ENCODE measurements at regions not wholly inside any gene's neighbourhood (a gene's known extent, or its start where the extent isn't known, plus 50 kb on each side); places are given as distances from the start of the nearest gene placed in this dataset.

DNA sequence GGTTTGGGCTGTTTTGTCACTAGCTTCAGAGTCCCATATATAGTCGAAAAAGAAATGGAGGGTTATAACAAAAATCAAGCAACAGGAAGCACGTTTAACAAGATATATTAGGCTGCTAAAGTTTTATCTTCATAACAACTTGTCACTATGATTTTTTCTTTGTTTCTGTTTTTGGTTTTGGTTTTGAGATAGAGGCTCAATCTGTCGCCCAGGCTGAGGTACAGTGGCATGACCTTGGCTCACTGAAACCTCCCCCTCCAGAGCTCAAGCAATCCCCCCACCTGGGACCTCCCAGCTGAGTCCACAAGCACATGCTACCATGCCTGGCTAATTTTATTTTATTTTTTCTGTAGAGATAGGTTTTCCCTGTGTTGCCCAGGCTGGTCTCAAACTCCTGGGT, 2664.4 kb downstream of the ARAP2 start:
- TF ChIP-seq, protein P1, sequence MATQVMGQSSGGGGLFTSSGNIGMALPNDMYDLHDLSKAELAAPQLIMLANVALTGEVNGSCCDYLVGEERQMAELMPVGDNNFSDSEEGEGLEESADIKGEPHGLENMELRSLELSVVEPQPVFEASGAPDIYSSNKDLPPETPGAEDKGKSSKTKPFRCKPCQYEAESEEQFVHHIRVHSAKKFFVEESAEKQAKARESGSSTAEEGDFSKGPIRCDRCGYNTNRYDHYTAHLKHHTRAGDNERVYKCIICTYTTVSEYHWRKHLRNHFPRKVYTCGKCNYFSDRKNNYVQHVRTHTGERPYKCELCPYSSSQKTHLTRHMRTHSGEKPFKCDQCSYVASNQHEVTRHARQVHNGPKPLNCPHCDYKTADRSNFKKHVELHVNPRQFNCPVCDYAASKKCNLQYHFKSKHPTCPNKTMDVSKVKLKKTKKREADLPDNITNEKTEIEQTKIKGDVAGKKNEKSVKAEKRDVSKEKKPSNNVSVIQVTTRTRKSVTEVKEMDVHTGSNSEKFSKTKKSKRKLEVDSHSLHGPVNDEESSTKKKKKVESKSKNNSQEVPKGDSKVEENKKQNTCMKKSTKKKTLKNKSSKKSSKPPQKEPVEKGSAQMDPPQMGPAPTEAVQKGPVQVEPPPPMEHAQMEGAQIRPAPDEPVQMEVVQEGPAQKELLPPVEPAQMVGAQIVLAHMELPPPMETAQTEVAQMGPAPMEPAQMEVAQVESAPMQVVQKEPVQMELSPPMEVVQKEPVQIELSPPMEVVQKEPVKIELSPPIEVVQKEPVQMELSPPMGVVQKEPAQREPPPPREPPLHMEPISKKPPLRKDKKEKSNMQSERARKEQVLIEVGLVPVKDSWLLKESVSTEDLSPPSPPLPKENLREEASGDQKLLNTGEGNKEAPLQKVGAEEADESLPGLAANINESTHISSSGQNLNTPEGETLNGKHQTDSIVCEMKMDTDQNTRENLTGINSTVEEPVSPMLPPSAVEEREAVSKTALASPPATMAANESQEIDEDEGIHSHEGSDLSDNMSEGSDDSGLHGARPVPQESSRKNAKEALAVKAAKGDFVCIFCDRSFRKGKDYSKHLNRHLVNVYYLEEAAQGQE (IDR thresholded peaks at IDR 0.05), result no peak
- TF ChIP-seq CTCF (IDR thresholded peaks at IDR 0.05) (no peak), FOSL2 (IDR thresholded peaks at IDR 0.05) (no peak), FOSL2 (CRISPR knock-in tag; IDR thresholded peaks at IDR 0.05) (no peak), SMC3 (IDR thresholded peaks at IDR 0.05) (no peak), POLR2A (IDR thresholded peaks at IDR 0.05; ENCODE audit: low read length) (no peak), EHMT2 (IDR thresholded peaks at IDR 0.05; ENCODE audit: low read depth) (no peak), RARB (CRISPR knock-in tag; IDR thresholded peaks at IDR 0.05) (no peak), CBX2 (IDR thresholded peaks at IDR 0.05; ENCODE audit: borderline replicate concordance, low read depth) (no peak), BCL3 (IDR thresholded peaks at IDR 0.05) (no peak), RFX5 (IDR thresholded peaks at IDR 0.05) (no peak), EP300 (IDR thresholded peaks at IDR 0.05) (no peak)
